HG02981 (cell line): ENCODE measurements at regions not wholly inside any gene's neighbourhood (a gene's known extent, or its start where the extent isn't known, plus 50 kb on each side); places are given as distances from the start of the nearest gene placed in this dataset.

Experiments used
- ATAC-seq: cut with Tn5 transposase; IDR thresholded peaks from one replicate; pipeline ENCODE4 v1.9.1; 2021; ENCODE audit warnings: mild to moderate bottlenecking, moderate library complexity; ENCODE audit not compliant: unreplicated experiment

DNA sequence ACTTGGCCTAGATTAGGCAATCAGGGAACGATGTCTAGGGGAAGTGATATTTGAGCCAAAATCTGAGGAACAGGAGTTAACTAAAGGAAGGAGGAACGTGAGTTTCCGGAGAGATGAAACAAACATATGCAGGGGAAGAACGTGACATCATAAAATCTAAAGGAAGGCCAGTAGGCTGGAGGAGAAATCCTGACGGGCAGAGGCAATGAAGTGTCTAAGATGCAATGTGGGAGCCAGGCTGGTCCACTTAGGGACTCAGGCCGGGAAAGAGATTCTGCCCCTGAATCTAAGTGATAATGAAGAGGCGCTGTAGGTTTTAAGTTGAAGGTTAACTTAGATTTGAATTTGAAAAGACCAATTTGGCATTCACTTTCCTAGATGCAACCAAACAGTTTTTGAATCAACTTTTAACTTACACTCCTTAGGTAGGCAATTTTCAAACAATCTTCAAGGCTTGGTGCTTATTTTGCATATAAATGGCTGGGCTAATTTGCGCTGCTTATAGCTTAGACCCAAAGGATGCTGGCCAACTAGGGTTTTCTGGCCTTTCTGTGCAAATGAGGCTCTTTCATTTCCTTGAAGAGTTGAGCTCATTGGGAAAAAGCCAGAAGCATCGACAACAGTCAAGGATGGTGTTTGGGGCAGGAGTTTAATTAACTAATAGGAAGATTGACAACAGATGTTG, 221.7 kb downstream of the SOX11 start:
- ATAC-seq: no peak

DNA sequence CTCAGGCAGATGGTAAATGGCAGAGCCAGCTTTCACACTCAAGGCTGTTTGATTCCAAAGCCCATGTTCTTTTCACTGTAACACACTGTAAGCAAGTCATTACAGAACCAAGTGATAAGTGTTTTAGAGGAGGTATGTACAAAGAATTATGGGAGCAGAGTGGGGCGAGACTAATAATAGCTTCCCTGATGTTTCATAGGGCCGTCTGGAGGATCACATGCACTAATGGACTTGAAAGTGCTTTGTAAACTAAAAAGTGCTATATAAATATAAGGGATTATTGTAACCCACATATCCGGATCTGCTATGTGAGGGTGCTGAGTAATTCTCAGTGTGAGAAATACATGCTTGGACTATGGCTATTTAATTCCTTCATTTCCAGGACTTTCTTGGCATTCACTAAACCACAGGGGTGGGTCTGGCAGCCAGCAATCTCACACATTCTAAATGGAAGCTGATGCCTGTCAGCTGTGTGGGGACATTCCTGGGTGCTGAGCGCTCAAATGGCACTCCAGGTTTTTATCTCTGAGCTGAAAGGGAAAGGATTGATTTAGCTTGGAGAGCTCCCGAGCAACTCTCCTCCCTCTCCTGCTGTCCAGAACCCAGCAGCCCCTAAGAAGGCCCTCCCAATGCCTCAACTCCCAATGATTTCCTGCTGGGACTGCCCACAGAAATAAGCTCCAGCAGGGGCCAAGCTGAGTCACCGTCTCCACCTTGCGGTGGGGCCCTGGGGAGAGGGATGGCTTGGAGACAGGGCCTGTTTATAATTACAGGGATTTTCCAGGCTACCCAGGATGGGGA, 222.8 kb downstream of the SOX11 start:
- ATAC-seq: no peak

DNA sequence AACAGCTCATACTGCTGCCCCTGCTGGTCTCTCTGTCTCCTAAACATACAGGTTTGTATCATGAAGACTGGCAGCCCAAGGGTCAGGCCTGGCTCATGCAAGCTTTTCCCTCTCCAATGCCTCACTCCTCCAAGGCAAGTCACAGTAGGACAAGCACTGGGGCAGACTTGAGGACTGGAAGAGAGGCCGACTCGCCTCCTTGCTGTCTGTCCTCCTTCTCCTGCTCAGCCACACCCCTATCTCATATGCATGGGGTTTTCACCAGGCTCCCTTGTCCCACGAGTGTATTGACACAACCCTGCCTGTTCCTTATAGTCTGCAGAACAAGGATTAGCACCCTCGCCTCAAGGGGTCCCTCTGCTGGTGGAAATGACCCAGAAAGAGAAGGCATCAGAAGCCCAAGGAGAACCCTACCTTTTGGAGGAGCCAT, 223.7 kb downstream of the SOX11 start:
- no peak for ATAC-seq

DNA sequence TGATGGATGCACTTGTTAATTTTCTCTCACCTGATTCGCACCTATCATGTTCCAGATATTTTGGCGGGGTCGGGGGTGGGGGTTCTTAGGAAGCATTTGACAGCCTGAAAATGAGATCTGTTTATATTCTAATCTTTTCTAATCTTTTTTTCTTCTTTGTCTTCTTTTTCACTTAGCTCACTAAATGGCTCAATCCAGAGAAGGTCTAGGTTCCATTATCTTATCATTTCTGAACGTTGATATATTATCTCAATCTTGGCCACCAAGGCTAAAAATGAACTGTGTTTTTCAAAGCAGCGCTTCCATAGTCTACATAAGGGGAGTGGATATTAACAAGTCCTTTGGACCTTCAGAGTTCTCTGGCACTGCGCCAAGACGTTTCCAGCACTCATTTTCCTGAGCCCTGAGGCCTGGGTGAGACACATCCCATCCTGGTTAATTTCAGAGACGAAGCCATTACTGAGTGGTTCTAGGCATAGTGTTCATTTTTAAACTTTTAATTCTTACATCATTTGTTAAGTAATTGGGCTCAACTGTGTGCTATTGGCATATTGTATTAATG, 229.0 kb downstream of the SOX11 start:
- no peak for ATAC-seq

DNA sequence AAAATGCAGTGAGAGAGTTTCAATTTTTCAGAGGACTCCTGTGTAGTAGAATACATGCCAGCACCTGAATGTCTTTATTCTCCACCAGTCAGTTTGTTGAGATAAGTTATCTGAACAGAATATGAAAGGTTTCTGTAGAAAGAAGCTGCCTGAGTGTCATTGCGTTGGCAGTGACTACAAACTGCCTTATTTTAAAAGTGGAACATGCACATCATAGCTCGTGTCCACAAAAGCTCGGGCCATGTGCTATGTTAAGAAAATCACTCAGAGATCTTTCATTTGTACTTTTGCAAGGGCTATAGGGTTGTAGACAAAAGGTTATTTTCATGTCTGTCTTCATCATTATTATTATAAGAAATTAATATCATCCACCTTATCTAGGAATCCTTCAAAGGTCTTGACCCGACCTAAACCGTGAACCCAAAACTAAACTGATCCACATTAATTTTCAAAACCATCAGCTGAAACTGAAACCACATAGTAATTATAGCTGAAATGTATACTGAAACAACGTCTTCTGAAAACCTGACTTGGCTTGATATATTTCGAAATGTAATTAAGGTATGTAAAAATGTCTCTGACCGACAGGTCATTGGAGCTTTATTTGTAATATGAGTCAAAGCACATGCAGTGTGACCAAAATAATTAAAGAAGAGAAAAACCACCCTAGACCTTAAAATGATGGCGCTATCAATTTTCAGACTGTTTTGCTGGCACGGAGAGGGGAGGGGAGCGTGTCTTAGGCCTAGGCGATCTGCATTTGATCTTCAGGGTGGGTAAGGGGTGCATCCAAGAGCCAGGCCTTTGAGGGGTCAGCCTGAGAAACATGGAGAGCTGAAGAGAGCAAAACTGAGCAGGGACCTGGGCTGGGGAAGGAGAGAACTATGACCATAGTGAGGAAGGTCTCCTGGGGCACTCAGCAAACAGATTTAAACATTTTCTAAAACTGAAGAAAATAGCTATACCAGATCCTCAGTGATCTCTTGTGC, 232.1 kb downstream of the SOX11 start:
- no peak for ATAC-seq

DNA sequence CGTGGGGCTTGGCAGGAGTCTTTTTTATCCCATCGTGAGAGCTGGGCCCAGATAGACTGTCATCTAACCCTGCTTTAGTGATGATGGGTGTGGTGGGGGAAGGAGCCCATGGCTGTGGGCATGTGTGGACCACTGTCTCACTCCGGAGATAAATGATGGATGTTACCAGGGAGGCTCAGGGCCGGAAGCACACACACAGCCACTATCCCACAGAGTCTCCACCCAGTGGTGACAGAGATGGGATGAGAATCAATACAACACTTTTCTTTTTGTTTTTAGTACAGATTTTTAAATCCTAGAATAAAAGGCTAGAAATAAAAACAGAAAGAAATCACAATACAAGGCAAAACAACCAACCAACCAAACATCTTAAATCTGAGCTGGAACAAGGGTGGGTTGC, 233.4 kb downstream of the SOX11 start:
- no peak for ATAC-seq

DNA sequence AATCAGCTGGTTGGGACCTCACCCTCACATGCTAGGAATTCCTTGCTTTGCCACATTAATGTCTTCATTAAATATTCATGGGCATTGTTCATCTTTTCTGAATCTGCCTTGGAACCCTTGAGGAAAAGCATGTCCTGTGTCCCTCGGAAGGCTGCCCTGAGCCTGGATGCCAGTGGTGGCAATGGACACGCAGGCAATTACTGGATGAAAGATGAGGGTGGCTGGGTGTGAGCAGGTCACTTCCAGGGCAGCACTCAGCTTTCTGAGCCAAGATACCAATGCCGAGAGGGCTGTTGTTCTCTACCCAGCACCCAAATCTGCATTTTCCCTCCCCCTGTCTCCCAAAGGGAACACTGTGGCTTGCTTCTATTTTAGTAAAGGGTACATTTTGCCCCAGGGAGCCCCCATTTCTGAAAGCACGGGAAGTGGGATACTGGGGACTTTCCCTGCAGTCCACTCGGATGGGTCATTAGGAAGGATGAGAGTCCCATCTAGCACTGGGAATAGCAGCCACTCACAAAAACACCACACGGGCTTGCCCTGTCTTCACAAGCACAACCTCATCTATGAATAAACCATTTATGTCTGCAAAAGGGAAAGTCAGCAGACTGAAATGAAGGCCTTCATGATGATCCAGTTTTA, 234.8 kb downstream of the SOX11 start:
- ATAC-seq: no peak

DNA sequence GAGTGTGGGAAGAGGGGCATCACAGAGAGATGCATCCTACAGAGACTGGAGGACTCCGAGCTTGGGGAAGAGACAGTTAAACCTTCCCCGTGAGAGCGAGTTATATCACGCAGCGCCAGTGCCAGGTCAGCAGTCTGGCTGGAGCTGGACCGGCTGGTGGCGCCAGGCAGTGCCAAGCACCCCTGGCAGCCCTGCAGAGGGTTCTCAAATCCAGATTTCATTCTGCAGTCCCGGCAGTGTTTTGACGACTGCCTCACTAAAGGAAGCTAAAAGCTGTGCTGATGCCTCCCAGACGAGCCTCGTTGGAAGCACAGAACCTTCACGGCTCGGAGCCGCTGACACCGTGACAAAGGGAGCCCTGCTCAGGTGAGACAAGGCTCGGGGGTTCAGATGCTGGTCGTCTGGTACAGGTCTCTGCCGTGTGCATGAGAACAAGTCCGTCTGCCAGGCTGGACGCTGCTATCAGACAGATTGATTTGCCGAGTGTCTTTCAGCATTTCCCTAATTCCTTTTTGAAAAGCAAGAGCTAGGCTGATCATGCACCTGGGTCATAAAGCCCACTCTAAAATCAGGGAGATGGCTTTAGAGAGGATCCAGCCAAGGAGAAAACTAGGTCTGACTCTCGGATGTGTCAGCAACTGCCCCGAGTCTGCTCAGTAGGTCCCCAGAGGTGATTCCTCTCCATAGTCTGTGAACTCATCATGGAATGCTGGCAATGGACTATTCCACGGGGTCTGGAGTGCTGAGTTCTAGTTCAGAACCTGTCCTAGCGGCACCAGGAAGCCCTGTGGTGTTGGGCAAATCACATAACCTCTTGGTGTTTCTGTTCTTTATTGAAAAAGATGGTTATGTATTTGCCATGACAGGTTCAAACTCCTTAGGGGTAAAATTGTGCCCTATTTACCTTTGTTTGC, 240.6 kb downstream of the SOX11 start:
- ATAC-seq: no peak

DNA sequence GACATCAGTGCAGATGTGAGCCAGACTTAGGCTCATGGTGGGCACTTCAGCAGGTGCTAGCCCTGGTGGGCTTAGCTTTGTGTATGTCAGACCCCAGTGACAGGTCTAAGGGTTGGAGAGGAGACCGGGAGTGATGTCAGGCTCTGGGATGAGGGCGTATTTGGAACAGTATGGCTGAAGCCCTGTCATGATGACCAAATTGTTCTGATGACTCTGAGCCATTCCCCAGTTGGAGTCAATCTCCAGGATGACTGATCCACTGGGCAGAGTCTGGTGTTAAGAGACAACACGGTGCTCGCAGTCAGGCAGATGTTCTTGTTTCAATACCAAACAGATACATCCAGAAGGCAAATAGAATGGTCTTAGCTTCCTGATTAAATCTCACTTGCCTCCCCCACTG, 241.5 kb downstream of the SOX11 start:
- ATAC-seq: no peak

DNA sequence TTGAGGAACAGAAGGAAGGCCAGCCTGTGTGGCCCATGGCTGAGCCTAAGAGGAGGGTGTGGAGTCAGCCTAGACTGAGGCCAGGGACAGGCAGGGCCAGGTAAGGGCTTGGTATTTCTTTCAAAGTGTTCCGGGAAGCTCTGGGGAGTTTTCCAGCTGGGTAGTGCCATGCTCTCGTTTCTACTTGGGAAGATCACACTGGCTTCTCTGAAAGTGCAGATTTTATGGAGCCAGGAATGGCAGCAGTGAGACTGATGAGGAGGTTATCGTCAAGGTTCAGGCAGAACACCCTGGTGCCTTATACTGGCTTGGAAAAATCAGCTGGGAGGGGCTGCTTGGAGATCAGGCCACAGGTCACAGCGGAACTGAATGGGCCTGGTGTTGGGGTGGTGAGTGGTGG, 245.1 kb downstream of the SOX11 start:
- ATAC-seq: no peak

DNA sequence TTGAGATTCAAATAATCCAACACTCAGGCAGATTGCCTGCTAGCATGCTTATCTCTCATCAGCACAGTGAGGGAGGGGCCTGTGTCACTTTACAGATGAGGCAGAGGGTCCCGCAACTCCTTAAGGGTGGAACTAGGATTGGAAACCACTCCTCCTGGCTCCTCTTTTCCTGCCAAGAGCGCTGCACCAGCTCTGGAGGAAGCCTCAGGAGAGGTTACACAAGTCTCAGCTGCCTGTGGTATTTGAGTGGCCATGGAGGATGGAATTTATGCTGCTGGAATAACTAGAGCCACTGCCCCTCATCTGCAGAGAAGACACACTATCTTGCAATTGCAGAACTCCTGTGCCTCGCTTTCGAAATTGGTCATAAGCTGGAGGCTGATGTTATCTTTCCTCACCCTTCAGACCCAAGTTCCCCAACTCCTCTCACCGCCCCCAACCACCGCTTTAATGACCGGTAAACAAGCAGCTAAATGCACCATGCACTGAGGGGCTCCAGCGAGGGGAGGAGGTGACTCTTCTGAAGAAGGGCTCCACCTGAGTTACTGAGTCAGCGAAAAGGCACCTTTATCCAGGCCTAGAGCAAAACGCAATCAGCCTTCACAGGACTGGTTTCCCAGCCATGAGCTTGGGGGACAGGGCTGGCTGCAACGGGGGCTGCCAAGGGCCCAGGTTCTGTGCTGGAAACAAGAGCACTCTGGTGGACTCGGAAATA, 245.8 kb downstream of the SOX11 start:
- no peak for ATAC-seq

DNA sequence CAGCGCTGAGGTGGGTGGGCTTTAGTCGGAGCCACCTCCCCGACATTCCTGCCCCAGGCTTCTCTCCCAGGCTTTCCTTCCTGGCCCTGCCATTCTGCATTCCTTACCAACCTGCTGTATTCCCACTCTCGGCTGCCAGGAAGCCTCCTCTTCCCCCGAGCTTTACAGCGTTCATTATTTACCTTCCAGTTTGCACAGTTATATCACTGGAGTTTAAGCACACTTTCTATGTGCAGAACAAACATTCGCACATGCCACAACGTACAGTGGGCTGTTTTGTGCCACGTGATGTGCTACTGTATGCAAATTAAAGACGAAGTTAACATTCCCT, 246.3 kb downstream of the SOX11 start:
- no peak for ATAC-seq

DNA sequence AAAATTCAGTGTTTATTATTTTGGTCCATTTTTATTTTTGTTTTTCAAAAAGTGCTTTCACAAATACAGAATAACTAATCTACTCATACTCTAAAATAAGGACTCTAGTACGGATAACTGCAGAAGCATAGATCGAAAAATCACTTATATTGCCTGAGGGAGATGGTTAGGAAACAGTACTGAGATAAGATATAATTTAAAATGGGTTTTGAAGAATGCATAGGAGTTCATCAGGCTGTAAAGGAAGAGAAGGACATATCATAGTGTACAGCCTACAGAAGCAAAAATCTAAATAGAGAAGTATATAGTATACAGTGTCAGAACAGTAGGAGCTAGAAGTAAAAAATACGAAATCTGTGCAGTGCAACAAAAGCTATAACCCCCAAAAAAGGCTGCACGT, 247.4 kb downstream of the SOX11 start:
- ATAC-seq: no peak

DNA sequence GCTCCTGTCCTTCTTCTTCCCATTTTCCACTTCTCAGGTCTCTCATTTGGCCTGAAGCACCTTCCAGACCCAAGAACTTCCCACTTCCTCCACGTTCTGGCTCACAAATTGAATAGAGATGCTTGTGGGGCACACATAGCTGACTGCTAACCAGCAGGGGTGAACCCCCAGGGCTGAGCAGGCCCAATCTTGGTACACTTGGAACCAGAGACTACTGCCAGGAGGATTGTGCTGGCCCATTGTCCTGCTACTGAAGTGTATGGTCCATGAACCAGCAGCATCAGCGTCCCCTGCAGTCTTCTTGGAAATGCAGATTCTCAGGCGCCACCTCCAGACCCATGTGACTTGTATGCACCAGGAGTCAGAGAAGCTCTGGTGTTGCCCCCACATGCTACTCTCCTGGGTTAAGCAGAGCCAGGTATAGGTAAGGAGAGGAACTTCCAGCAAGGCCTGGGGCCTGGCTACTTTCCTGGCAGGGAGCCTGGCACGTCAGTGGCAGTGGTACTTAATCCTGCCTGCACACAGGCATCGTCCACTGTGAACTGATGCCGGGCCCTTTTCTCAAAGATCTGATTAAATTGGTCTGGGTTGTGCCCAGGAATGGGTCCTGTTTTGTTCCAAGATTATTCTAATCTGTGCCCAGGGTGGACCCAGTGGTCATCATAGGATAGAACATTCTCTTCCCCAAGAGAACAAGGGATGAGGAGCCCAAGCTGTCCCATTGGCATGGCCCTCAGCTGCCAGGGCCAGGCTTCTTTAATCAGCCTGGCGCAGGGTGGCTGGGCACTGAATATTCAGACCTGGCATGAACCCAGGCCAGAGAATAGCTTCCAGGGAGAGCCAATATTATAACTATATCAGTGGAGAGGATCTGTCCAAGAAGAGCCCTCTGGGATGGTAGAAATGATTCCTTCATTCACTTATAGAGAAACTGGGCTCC, 248.7 kb downstream of the SOX11 start:
- ATAC-seq: no peak

DNA sequence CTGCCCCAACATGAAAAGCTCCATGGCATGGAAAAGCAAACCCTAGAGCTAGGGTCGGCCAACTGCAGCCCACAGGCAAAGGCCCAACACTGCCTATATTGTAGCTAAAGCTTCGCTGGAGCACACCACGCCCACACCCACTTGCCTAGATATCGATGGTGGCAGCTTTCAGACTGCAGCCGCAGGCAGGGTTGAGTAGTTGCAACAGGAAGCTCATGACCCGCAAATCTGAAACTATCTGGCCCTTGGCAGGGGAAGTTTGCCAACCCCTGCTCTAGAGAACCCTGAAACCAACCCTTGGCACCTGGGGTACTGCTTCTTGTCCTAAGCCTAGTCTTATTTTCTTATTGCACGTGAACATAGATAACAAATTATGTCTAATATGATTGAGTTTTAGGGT, 250.0 kb downstream of the SOX11 start:
- ATAC-seq: no peak

DNA sequence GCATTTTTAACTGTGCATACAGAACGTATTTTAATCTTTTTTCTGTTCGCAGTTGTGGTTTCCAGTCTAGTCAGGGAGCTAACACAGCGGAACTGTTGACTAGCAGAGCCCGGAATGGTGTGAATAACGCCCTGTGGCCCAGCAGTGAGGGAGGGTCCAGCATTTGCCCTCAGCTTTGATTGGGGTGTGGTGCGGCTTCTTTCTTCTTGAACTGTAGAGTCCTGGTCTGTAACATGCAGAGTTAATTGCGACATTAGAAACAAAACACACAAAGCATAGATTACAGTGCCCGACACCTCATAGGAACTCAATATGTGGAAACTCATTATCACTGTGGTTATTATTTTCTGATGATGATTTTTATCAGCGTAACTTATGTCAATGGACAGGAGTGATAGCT, 253.6 kb downstream of the SOX11 start:
- ATAC-seq: no peak

DNA sequence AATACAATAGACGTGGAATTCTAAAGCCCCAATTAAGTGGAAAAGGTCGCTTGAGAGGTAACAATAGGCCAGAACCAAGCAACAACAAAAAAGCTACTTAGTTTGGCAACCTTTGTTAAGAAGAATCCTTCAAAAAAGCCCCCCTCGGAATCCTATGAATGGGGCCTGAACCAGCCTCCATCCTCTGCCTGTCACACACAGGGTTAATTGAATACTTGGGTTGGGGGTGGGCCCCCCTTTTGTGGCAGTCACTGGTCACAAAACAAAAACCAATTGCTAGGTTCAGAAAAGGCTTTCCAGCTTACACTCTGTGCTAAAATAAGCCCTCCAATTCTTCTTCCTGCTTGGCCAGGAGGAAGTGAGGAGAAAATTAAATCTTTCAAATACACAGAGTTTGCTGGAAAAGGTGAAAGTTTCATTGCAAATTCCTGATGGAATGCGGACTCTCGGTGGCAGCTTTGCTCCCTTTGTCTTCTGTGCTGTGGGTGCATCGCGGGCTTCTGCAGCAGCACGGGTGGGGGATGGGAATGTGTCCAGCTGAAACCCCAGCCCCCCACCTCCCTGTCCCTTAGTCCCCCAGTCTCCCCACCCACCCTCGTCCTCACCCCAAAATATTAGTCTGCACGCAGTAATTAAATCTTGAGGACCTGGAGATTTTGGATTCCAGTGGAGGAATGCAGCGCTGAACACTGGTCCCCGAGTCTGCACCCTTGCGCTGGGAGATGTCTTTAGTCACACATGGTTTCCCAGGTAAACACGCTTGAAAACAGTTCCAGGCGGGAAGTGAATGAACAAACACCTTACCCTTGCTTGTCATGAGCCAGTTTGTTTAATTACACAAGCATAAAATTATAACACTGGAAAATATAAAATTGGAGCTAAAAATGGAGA, 254.3 kb downstream of the SOX11 start:
- no peak for ATAC-seq
